Transverse colon (tissue), 4 donors: ENCODE measurements at regions not wholly inside any gene's neighbourhood (a gene's known extent, or its start where the extent isn't known, plus 50 kb on each side); places are given as distances from the start of the nearest gene placed in this dataset.

Experiments used
- CTCF ChIP-seq, 5 experiments: fragments of 200-600 bp in 3 of 5; fragments of 450-650 bp in 2 of 5; sonication (generic) in 3 of 5; IDR thresholded peaks; 1 replicate in 2 of 5; 2 replicates in 3 of 5; pipeline ENCODE4 v1.5.1; 2016 to 2017; ENCODE audit warnings: antibody characterized with exemption in 5 of 5, inconsistent platforms in 3 of 5, mild to moderate bottlenecking in 2 of 5, moderate library complexity in 1 of 5
- POLR2A ChIP-seq: fragments of 450-650 bp; IDR thresholded peaks from one replicate; pipeline ENCODE4 v1.6.1; 2016; ENCODE audit warnings: antibody characterized with exemption, mild to moderate bottlenecking, moderate library complexity
- POLR2AphosphoS5 ChIP-seq, 3 donors: sonication (generic); formaldehyde crosslinking; IDR thresholded peaks; one replicate each; pipeline ENCODE4 v1.6.1; 2016; ENCODE audit warnings: antibody characterized with exemption in 3 of 3

- TF ChIP-seq CTCF (IDR thresholded peaks at IDR 0.05) (no peak), POLR2AphosphoS5 (IDR thresholded peaks at IDR 0.05) (no peak), POLR2A (no peak)
Observed at GRCh38 chr11:20310596-20311394, 52.7 kb upstream of the HTATIP2 start.
